BE2C (cell line): ENCODE measurements at regions not wholly inside any gene's neighbourhood (a gene's known extent, or its start where the extent isn't known, plus 50 kb on each side); places are given as distances from the start of the nearest gene placed in this dataset.
"Not testable (repeated sequence)": the region's sequence is repeated elsewhere in the genome, so short reads cannot be mapped to it uniquely, and the experiment has no call there.

Source experiments
- DNase-seq: peaks from one replicate; pipeline ENCODE4 v3.0.0-alpha.2; 2020
- H3K27me3 ChIP-seq: fragments of 250-450 bp; sonication (Bioruptor Pico); 2 replicates; pipeline ENCODE4 v1.5.1; 2020; ENCODE audit warnings: mild to moderate bottlenecking
- H3K36me3 ChIP-seq: fragments of 250-450 bp; sonication (Bioruptor Pico); 2 replicates; pipeline ENCODE4 v1.5.1; 2020; ENCODE audit warnings: mild to moderate bottlenecking
- H3K4me1 ChIP-seq: fragments of 250-450 bp; sonication (Bioruptor Pico); 2 replicates; pipeline ENCODE4 v1.5.1; 2020
- H3K4me3 ChIP-seq: 2 replicates; pipeline ENCODE4 v1.5.1; 2011; ENCODE audit warnings: low read depth, low read length
- H3K9me3 ChIP-seq: fragments of 250-450 bp; sonication (Bioruptor Pico); 2 replicates; pipeline ENCODE4 v1.5.1; 2020
- CTCF ChIP-seq: IDR thresholded peaks from 2 replicates; pipeline ENCODE4 v1.5.1; 2012; ENCODE audit warnings: mild to moderate bottlenecking, low read depth, low read length

DNA sequence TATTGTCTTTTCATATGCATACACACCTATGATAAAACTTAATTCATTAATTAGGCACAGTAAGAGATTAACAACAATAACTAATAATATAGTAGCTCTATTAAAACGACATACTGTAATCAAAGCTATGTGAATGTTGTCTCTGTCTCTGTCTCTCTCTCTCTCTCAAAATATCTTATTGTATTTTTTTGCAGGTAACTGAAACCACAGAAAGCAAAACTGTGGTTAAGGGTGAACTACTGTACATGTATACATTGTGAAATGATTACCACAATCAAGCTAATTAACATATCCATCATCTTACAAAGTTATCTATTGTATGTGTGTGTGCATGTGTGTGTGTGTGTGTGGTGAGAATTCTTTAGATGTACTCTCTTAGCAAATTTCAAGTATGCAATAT, 242.0 kb upstream of the RSPO3 start:
- TF ChIP-seq CTCF = no peak
- DNase-seq = no peak
- H3K27me3 ChIP-seq = no peaks in the 10 kb centered on the region
- H3K4me3 ChIP-seq = no peak overlapping the region
- no peaks in the 10 kb centered on the region for H3K4me1 ChIP-seq
- no peaks in the 10 kb centered on the region for H3K9me3 ChIP-seq
- no peaks in the 10 kb centered on the region for H3K36me3 ChIP-seq

DNA sequence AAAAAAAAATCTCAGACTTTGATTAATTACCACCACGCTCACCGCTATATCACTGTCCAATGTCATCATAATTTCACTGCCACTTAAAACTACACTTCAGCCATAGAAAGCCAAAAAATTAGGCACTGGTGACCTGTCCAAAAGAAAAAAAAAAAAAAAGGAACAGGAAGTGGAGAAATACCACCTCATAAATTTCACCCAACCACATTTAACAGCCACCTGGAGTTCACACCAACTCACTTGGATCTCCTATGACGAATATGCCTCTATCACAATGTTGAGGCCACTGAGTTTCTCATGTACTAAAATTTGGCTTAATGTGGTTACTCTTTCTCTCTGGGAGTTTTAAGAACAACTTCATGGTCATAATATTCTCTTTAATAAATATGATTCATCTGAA, 237.5 kb upstream of the RSPO3 start:
- Histone ChIP-seq H3K36me3 (no peaks in the 10 kb centered on the region), H3K4me3 (no peak overlapping the region), H3K9me3 (no peaks in the 10 kb centered on the region), H3K27me3 (no peaks in the 10 kb centered on the region), H3K4me1 (no peaks in the 10 kb centered on the region)
- DNase-seq = no peak
- no peak for TF ChIP-seq CTCF

DNA sequence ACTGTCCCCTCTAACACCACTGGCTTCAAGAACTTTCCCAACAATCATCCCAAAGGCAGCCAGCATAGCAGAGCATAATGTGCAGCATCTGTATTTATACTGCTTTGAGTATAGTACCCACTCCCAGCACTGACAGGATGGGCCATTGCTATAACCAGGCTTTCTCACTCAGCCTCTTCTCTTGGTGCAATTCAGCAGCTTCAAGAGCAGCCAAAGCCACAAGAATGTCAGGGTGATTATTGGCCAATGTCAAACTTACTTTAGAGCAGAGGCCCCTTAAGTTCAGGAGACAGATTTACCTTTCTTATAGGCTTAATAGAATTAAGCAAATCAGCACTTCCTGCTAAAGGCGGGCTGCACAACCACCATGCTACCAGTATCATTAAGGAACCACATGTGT, 232.4 kb upstream of the RSPO3 start:
- H3K4me1 ChIP-seq = no peaks in the 10 kb centered on the region
- no peak for DNase-seq
- no peaks in the 10 kb centered on the region for H3K9me3 ChIP-seq
- no peaks in the 10 kb centered on the region for H3K36me3 ChIP-seq
- no peaks in the 10 kb centered on the region for H3K27me3 ChIP-seq
- no peak for TF ChIP-seq CTCF
- H3K4me3 ChIP-seq = no peak overlapping the region

DNA sequence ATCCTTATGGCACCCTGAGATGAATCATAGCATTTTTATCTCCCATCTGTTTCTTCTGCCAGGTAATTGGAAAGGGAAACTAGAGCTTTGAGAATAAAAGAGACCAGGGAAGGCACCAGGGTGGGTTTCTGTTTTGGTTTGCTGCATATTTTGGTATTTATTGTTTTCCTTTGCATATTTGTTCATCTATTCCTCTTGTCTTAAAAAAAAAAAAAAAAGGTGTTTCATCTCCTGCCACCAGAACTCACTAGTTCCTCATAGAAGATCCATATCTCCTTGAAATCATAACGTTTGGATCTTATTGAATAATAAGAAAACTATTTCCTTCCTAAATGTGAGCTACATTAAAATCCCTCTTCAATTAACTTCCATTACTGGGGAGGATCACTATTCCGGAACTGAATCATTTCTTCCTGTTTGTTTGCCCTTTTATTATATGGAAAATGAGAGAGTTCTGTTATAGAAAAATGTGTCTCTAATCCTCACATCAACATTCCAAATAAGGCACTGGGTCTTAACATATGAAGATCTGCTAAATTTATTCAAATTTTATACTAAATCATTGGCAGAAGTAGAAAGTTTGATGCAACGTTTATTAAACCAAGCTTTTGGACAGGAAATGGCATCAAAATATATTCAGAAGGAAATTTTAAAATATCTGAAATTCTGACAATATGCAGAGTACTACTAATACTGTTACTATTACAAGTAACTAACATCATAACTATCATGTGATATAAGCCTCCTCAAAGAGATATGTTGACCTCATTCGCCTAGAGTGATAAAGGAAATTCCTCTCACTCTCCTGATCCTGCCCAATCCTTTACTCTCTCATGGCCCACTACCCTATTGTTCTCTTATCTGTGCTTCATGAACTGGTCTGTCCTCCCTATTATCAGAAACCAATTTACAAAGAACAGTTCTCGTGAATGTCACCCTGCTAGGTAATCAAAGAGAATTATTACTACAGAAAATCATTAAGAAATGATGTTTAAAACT, 229.4 kb upstream of the RSPO3 start:
- no peaks in the 10 kb centered on the region for H3K9me3 ChIP-seq
- no peak for DNase-seq
- no peaks in the 10 kb centered on the region for H3K27me3 ChIP-seq
- no peaks in the 10 kb centered on the region for H3K36me3 ChIP-seq
- no peaks in the 10 kb centered on the region for H3K4me1 ChIP-seq
- no peak overlapping the region for H3K4me3 ChIP-seq
- no peak for TF ChIP-seq CTCF

- no peak overlapping the region for H3K4me3 ChIP-seq
- H3K9me3 ChIP-seq = no peaks in the 10 kb centered on the region
- no peaks in the 10 kb centered on the region for H3K4me1 ChIP-seq
- TF ChIP-seq CTCF = no peak
- no peaks in the 10 kb centered on the region for H3K36me3 ChIP-seq
- H3K27me3 ChIP-seq = no peaks in the 10 kb centered on the region
- DNase-seq = peak; percentile 57
Observed at GRCh38 chr6:126890055-126890454, 228.4 kb upstream of the RSPO3 start.

DNA sequence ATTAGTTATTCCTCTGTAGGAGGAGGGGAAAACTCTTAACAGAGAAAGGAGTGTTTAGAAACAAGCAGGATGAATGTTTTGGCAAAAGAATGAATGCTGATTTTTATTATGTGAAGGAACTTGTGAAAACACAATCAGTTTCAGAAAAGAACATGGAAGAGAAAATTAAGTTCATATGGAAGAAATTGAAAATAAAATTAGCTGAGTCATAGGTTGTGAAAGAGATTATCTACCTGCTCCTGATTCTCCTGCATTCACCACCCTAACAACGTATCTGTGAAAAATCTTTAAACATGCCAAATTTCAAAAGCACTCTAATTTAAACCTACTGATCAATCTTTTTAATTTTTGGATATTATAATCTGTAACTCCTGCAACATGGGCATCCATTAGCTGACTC, 227.3 kb upstream of the RSPO3 start:
- Histone ChIP-seq H3K27me3 (no peaks in the 10 kb centered on the region), H3K4me1 (no peaks in the 10 kb centered on the region), H3K36me3 (no peaks in the 10 kb centered on the region), H3K9me3 (no peaks in the 10 kb centered on the region), H3K4me3 (no peak overlapping the region)
- no peak for TF ChIP-seq CTCF
- no peak for DNase-seq

GRCh38 chr6:126892869-126893268, 225.6 kb upstream of the RSPO3 start:
- H3K4me3 ChIP-seq, H3K27me3 ChIP-seq, DNase-seq, H3K9me3 ChIP-seq, H3K4me1 ChIP-seq, H3K36me3 ChIP-seq: not testable (repeated sequence)
